ENCODE measurements at regions not wholly inside any gene's neighbourhood (a gene's known extent, or its start where the extent isn't known, plus 50 kb on each side); places are given as distances from the start of the nearest gene placed in this dataset.

DNA sequence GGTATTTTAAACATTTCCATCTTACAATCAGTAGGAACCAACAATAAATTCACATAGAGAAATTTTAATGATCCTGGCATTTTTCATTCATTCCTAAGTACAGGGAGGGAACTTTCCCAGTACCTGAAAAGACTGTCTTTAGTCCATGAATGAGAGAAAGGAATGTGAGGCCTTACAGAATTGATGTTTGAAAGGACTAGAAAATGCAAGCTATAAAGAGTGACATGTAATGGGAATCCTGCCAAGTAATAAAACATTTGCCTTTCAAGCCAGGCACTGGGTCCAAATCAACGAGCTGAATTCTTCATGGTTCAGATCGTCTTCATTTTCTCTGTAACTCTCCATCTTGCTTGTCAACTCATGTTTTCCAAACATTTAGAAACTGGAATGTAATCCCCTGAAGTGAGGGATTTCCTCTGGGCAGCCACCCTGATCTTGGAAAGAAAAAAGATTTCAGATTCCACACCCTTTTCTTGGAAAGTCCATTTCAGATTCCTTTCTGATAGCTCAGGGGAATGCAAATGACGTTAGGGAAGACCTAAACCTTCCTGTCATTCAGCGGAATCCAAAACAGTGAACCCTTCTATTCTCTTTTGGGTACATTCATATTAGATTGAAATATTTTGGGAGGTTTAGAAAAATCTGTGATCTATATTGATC lies 315.8 kb downstream of the SH3GL2 start:
- DNase-seq, result no peak

DNA sequence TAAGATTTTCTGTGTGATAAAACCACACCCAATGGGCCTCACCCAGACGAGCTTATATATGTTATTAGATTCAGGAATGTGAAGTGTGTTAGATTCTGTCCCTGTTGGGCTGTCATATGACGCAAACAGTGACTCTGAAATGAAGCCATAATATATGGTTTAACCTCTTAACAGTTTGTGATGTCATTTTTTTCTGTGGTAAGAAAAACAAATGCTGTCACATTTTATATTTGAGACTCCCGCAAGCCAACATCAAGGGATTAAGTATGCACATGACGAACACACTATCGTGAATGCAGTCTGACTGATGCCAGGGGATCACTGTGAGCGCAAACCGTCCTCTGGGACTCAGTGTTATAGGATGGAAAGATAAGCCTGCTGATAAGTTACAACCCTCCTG lies 321.7 kb downstream of the SH3GL2 start:
- no peak for DNase-seq

DNA sequence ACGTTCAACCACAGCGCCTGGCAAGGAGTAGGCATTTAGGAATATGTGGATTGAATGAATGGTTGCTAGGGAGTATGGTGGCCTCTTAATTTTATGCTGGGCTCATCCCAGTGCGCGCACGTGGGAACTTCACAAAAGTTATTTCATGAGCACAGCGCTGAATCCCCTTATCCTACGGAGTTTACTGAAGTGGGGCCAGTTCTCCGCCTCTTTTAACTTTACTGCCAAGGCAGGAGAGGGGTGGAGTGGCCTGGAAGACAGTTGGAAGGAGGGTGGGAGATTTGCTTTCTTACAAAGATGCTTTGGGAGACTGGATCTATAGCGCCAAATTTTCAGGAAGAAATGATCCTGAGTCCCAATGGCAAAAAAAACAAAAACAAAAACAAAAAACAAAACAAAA lies 326.5 kb downstream of the SH3GL2 start:
- no peak for DNase-seq

DNA sequence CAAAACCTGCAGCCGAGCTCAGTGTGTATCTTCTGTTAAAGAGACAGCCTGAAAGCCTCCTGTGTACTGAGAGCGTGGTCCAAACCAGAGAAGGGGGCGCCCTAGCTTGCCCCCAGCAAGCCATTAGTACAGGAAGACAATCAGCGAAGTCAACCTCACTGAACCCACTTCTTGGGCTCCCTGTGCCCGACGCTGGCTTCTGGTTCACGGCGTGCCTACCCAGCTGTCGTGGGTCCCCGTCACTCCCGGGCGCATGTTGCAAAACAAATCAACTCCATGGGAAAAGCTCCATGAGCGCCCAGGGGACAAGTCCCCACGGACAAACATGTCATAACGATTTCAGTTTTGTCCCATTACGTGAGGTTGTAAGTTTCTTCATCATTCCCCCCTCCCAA lies 326.9 kb downstream of the SH3GL2 start:
- DNase-seq, result no peak

DNA sequence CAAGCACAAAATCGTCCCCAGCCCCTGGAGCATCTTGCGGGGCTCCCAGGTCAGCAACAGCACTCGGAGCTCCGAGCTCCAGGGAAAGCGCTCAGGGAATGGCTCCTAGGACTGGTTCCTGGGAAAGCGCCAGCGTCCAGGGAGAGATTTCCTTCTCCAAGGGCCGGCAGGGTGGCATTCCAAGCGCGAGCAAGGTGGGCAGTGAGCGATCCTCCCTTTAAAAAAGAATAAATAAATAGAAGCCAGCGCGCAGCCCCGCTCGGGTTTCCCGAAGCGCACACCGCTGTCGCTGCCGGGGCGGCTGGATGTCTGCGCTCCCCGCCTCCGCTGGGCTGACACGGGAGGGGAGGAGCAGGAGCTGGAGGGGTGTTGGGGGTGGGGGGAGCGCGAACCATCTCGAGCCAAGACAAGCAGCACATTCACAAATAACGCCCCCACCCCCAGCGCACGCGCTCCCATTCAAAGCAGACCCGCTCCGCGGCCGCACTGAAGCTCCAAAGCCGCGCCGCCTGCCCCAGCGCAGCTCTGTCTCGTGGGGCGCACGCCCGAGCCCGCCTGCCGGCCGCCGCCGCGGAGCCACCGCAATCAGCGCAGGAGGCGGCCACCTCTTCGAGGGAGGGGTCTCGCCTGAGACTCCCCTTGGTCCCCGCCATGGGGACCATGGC lies 327.4 kb downstream of the SH3GL2 start:
- no peak for DNase-seq

DNA sequence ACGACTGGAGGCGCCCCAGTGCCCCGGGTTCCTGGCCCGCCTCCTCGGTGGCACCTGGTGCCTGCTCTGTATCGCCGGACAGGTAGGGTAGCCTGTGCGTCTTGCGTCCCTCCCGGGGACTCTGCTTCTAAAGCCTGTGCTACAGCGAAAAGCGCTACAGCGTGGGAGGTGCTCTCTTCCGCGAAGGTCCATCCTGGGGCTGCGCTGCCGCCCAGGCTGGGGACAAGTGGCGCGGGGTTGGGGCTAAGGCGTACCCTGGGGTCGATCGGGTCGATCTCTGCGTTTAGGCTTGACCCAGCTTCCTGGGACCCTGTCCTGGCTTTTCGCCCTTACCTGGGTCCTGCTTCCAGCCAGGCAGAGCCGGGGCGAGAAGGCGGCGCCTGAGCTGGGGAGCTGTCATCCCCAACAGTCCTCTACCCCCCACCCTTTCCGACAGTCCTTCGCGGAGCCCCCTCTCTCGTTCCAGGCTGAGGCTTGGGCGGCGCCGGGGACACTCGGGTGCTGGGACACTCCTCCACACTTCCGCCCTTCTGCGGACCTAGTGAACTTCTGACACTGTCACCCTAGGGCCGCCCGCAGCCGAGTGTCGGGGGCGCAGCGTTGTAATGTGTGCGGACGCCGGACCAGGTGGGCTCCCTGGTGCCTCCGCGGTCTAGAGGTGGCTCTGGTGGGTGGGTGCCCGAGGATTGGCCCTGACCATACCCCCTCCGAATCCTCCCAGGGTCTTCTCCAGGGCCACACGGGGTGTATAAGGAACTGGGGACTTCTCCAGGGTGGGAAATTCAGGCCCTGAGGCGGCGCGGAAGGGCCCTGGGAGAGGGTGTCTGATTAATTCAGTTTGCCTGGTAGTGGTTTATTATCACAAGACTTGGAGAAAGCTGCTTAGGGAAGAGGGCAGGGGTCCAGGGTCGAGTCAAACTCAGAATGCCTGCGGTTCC lies 328.2 kb downstream of the SH3GL2 start:
- no peak for DNase-seq

DNA sequence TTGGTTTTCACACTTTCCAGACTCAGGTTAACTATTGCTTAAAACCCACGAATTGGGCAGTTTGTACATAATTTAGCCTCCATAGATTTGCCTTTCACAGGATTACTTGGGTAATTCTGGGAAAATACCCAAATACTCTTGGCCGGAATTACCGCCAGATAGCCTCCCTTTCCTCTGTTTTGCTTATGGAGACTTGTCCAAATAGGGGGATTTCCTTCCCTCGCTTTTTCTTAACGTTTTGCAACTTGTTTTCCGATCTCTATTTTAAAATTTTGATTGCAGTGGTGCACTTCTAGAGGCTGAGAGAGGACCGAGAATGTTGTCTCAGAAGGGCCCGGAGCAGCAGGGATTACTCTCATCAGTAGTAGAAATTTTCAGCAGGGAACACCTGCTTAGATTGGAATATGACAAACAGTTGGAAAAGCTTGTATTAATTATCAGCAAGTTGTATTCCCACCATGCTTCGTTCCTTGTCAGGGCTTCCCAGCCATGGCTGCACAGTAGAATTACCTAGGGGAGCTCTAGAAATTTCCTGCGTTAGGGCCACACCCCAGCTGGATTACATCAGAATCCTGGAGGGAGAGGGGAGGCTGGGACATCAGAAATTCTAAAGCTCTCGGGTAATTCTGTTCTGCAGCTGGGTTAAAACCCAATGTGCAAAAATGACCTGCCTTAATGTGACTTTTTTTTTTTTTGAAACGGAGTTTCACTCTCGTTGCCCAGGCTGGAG lies 329.1 kb downstream of the SH3GL2 start:
- DNase-seq, result no peak

DNA sequence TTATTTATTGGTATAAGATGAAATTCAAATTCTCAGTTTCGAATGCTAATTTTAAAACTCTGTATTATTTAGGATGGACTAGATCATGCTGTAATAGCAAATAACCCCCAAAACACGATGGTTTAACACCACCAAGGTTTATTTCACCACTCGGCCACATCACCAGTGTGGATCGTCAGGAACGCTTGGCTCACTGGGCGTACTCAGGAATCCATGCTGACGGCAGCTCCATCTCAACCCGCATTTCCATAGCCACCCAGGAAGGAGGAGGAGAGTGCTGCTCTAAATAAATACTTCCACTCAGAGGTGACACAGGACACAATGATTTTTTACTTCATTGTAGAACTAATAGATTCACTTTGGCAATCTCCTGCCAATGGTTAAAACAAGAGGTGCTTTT lies 347.4 kb downstream of the SH3GL2 start:
- DNase-seq, result no peak

DNA sequence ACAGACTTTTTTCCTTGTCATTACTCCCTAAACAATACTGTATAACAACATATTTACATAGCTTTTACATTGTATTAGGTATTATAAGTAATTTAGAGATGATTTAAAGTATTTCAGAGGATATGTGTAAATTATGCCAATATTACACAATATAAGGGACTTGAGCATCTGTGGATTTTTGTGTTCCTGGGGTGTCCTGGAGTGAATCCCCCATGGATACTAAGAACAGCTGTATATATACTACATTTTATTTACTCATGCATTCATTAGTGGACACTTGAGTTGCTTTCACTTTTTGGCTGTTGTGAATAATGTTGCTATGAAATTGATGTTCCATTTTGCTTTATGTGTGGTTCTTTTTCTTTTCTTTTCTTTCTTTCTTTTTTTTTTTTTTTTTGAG lies 348.8 kb downstream of the SH3GL2 start:
- DNase-seq, result no peak

DNA sequence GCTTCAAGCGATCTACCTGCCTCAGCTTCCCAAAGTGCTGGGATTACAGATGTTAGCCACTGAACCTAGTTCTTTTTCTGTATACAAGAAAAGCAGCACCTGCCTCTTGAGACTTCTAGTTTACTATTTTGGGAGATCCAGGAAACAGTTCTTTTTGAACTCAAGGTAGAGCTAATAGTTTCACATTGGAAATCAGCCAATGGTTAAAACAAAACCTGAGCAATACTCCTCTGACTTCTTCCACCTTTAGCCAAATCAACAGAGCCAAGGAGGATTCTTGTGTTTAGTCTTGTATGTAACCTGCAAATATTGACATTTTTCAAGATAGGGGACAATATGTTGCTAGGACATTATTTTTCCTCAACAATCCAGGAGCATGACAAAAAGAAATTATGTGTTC lies 349.4 kb downstream of the SH3GL2 start:
- DNase-seq, result no peak

DNA sequence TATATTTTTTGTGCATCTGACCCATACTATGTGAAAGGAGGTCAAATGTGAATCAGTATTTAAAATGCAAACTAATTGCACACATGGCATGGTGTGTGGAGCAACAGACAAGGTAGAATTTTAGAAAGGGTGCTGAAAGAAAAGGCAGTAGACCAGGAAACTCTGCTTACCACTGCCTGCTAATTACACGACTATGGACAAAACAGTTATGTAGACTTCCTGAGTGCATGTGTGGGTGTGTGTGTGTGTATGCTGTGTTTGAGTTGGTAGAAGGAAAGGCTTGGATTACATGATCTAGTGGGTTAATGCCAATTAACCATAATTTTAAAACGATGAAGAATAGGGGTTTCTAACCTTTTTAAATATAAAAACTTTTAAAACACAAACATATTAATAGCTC lies 349.9 kb downstream of the SH3GL2 start:
- no peak for DNase-seq

DNA sequence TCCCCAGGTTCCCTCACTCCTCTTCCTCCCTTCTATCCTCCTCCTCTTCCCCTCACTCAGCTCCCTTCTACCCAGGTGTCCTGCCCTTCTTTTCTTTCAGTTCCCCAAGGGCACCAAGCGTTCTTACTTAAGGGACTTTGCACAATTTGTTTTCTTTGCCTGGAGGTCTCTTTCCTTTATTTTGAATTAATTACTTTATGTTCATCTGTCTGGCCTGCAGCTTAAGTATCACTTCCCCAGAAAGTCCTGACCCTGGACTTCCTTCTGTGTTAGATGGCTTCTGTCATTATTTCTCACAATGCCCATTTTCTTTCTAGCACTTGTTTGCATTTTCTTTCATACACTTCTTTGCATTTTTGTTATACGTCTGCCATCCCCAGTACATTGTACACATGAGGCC lies 350.6 kb downstream of the SH3GL2 start:
- DNase-seq, result no peak

DNA sequence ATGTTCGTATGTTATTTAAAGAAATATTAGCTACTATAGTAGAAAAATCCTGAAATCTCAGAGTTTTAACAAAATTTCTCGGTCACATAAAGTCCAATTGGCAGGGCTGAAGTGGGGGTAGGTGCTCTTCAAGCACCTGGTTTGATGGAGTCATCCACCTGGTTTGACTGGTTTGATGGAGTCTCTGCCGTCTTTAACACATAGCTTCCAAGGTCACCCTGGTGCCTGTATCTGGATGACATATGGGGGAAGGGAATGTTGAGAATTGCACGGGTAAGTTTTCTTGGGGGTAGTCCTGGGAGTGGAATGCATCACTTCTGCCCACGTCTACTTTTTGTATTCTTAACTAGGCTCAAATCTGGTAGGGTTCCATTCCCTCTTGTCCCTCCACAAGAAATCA lies 351.2 kb downstream of the SH3GL2 start:
- no peak for DNase-seq

DNA sequence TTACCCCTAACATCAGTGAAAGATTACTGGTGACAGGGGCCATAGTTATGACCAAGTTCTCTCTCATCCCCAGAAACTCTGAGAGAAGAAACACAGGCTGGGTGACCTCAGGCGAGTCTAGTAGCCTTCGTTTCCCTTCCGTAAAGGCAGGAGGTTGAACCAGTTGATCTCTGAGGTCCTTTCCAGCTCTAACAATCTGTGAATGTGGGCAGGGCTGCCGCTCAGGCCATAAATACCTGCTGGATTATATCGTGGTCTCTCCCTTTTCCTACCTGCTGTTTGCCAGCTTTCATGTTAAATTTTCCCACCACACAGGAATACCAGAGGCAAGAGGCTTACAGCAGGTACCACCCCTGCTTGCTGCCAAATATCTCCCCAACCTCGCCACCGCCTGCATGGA lies 357.5 kb downstream of the SH3GL2 start:
- DNase-seq, result no peak

DNA sequence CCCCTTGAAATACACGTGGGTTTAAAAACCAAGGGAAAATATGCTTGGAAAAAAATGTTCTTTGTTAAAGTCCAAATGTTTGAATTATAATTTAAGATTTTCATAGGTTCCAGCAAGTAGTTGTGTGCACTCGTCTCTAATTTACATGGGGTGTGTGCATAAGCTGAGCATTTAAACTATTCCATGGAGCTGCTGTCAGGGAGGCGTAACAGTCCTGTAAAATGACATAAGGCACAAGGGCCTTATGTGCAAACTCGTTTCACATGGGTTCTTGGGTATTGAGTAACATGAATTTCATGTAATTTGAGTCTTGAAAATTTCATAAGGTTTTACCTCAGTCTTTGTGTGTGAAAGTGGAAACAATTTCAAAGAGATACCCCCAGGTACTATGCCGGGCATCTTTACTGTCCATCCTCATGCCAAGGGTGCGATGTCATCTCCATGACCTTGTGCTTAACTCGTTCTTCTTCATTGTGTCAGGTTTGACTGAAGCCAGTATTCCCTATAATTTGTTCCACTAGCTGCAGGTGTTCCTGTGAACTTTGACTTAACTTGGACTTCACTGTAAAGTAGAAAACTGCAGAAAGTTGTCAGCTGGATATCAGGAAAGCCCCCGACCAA lies 359.3 kb downstream of the SH3GL2 start:
- DNase-seq, result no peak

DNA sequence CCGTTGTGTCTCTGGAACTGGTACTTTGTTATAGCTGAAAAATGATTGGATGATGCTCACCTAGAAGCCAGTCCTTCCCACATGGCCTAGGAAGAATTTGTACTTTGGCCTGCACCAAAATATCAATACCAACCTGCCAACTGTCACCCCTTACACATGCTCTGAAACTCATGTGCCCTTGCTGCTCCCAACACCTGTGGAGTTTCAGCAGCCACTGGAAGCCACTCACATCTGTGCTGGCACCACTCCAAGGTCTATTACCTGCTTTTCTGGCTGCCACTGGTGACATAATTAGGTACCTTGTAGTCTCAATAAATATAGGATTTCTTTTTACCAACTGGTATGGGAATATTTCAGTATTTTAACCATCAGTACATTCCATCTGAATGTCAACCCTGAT lies 363.6 kb downstream of the SH3GL2 start:
- DNase-seq, result no peak

DNA sequence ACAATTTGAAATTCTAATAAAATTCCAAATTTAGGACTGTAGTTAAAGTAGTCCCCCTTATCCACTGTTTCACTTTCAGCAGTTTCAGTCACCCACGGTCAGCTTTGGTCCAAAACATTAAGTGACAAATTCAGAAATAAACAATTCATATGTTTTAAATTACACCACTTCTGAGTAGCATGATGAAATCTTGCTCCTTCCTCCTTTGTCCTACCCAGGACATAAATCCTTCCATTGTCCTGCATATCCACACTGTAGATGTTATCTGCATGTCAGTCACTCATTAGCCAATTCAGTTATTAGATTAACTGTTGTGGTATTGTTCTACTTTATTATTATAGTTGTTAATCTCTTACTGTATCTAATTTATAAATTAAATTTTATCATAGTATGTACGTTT lies 376.5 kb downstream of the SH3GL2 start:
- DNase-seq, result no peak

DNA sequence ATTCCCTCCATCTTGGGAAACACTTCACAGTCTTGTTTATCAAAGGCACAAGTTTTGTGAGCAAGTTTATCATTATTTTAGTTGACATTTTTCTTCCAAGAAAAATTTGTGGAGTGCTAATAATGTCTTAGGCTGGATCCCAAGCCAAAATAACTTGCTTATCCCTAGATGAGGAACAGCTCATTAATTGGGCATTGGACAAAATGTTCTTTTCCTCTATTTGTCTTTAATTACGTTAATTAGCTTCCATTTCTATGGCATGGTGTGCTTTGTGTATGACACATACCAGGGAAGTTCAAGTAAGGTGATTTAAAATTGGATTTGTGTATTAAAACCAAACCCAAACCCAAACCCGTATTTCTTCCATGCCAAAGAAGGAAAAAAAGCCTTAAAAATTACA lies 379.5 kb downstream of the SH3GL2 start:
- DNase-seq, result no peak

DNA sequence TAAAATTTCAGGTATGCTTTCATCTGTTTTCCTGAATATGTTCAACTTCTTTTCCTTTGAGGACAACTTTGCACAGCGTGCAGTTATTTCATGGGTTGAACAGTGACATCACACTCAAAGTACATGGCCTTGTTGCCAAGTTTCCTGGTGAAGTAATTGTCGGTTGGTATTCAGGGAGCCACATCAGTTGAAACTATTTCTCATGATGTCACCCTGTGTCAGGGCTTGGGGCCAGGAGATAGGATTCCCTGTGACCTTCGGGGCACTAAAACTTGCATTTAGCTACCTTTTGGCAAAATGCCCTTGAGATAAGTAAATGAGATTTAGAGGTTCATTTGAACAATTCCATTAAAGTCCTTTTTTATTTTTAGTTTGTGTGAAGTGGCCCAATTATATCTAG lies 383.9 kb downstream of the SH3GL2 start:
- no peak for DNase-seq

DNA sequence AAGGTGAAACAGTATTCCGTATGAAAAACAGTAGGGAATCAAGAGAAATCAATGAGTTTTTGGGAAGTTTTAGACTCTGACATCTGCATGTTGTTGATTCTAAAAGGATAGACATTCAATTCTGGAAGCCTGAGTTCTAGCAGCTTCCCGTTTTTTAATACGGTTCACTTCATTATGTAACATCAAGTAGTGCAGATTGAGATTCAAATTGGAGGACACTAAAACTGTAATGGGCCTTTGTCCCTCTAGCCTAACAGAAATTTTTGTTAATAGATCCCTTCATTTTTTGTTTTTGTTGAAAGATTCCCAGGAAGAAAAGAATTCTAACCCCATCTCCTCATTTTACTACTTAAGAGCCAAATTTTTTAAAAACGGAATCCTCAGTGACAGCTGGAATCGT lies 384.6 kb downstream of the SH3GL2 start:
- no peak for DNase-seq

DNA sequence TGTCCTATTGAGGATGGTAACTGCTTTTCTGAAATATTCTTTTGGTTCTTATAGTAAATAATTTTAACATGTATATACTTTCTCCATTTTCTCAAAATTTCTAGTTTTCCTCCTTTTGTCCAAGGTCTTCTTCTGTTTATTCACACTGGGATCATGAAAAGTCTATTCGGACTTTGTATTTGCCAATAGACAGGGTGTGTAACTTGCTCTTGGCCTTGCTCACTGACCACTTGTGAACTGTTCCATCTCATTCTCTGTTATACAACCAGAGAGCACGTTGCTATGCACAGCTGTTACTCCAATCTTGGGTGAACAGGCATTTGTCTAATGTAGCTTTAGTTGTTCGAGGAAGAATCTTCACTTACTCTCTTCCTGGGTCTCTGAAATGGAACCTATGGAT lies 388.9 kb downstream of the SH3GL2 start:
- no peak for DNase-seq

DNA sequence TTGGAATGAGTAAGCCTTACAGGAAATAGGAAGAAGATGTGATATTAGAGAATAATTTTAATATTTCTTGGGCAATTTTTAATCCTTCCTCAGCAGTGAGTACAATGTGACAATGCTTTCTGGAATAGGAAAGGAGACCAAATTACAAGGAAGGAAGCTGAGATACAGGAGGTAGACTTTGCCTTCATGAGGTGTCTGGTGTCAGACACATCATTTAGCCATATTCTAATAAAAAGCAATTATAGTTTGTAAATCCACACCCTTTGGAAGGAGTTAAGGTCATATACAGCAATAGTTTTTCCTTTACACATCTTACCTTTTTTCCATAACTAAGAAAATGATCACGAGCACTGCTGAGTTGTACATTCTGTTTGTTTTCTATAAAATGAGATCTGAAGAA lies 390.4 kb downstream of the SH3GL2 start:
- no peak for DNase-seq

DNA sequence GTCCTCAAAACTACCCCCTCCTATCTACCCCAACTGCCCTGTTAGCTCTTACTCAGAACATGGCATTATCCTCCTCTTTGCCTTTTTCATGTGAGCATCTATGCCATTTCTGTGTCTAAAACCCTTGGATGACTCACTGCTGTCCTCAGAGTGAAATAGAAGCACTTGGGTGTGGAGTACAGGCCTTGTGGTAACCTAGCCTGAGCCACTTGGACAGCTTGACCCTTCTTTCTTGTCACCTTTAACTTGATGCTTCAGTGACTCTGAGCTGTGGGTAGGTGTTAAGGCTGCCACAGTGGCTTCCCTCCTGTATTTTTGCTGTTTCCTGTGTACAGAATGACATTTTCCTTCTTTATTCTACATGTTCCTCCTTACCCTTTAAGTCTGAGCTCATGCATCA lies 391.4 kb downstream of the SH3GL2 start:
- no peak for DNase-seq

All from activated T-cell treated with anti-CD3 and anti-CD28 coated beads, Interleukin-2, amount 50 U/mL, for 1 hour (primary cell).